ENCODE measurements at regions not wholly inside any gene's neighbourhood (a gene's known extent, or its start where the extent isn't known, plus 50 kb on each side); places are given as distances from the start of the nearest gene placed in this dataset.

DNA sequence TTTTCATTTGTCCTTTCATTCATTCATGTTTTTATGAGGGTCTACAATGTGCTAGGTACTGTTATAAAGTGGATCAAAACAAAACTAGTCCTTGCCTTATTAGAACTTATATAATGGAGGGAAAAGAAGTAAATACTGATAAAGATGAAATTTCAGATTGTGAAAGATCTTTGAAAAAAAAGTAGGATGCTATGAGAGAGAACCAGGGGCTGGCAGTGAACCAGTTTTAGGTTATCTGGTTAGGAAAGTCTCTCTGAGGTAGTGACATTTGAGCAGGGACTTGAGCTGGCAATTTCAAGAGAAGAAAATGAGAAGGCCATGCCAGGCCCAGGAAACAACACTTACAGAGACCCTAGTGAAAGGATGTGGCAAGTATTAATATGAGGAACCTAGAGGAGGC lies 57.3 kb upstream of the E2F7 start:
- TF ChIP-seq CTCF (IDR thresholded peaks at IDR 0.05) = no peak
- no peak for TF ChIP-seq POLR2A (IDR thresholded peaks at IDR 0.05)

All from thyroid gland (tissue), 4 donors.